ENCODE measurements at regions not wholly inside any gene's neighbourhood (a gene's known extent, or its start where the extent isn't known, plus 50 kb on each side); places are given as distances from the start of the nearest gene placed in this dataset.
A peak's percentile ranks its signal among the peaks of the same experiment; 100 is the strongest.

GRCh38 chr14:44669496-44669895 lies 162.4 kb upstream of the FSCB start:
- H3K27ac ChIP-seq (ENCODE audit: low read length), result no peak overlapping the region
- no peaks in the 10 kb centered on the region for H3K79me2 ChIP-seq (ENCODE audit: low read length)
- H4K20me1 ChIP-seq (ENCODE audit: insufficient read depth, low read length), result no peaks in the 10 kb centered on the region
- no peaks in the 10 kb centered on the region for H3K4me1 ChIP-seq (ENCODE audit: low read length)
- H3K27me3 ChIP-seq (ENCODE audit: low read depth, low read length), result no peaks in the 10 kb centered on the region
- no peaks in the 10 kb centered on the region for H3K36me3 ChIP-seq (replicated peaks; ENCODE audit: low read depth, low read length)
- TF ChIP-seq EZH2phosphoT487 (IDR thresholded peaks at IDR 0.05; ENCODE audit: low read depth), result no peak
- TF ChIP-seq CTCF (IDR thresholded peaks at IDR 0.05; ENCODE audit: low read depth, low read length), result no peak
- no peak overlapping the region for H3K4me2 ChIP-seq (ENCODE audit: low read length)
- no peaks in the 10 kb centered on the region for H3K9me3 ChIP-seq (ENCODE audit: insufficient read depth, low read length)
- no peak overlapping the region for H3K9ac ChIP-seq (ENCODE audit: low read length)
- H3K4me3 ChIP-seq (ENCODE audit: low read length), result no peak overlapping the region
- H2AFZ ChIP-seq (ENCODE audit: low read depth, low read length), result no peak overlapping the region

GRCh38 chr14:44663136-44663535 lies 156.1 kb upstream of the FSCB start:
- H3K27ac ChIP-seq (ENCODE audit: low read length), result no peak overlapping the region
- no peaks in the 10 kb centered on the region for H3K9me3 ChIP-seq (ENCODE audit: insufficient read depth, low read length)
- 0 out of 2 replicates have a peak overlapping the region, but pooled peaks have one; percentile 57 for H2AFZ ChIP-seq (ENCODE audit: low read depth, low read length)
- no peaks in the 10 kb centered on the region for H3K4me1 ChIP-seq (ENCODE audit: low read length)
- no peak overlapping the region for H3K4me2 ChIP-seq (ENCODE audit: low read length)
- TF ChIP-seq CTCF (IDR thresholded peaks at IDR 0.05; ENCODE audit: low read depth, low read length) (no peak), EZH2phosphoT487 (IDR thresholded peaks at IDR 0.05; ENCODE audit: low read depth) (no peak)
- no peak overlapping the region for H3K9ac ChIP-seq (ENCODE audit: low read length)
- no peaks in the 10 kb centered on the region for H3K36me3 ChIP-seq (replicated peaks; ENCODE audit: low read depth, low read length)
- no peaks in the 10 kb centered on the region for H3K79me2 ChIP-seq (ENCODE audit: low read length)
- no peak overlapping the region for H3K4me3 ChIP-seq (ENCODE audit: low read length)
- no peaks in the 10 kb centered on the region for H4K20me1 ChIP-seq (ENCODE audit: insufficient read depth, low read length)
- no peaks in the 10 kb centered on the region for H3K27me3 ChIP-seq (ENCODE audit: low read depth, low read length)

GRCh38 chr14:44662250-44662891 lies 155.3 kb upstream of the FSCB start:
- H3K9ac ChIP-seq (ENCODE audit: low read length), result no peak overlapping the region
- no peaks in the 10 kb centered on the region for H3K4me1 ChIP-seq (ENCODE audit: low read length)
- no peak overlapping the region for H3K27ac ChIP-seq (ENCODE audit: low read length)
- H2AFZ ChIP-seq (ENCODE audit: low read depth, low read length), result peak overlapping the region; percentile 57; the same call in 1 of the 2 replicates
- no peaks in the 10 kb centered on the region for H3K79me2 ChIP-seq (ENCODE audit: low read length)
- no peaks in the 10 kb centered on the region for H3K27me3 ChIP-seq (ENCODE audit: low read depth, low read length)
- no peaks in the 10 kb centered on the region for H3K9me3 ChIP-seq (ENCODE audit: insufficient read depth, low read length)
- H3K4me3 ChIP-seq (ENCODE audit: low read length), result no peak overlapping the region
- H3K36me3 ChIP-seq (replicated peaks; ENCODE audit: low read depth, low read length), result no peaks in the 10 kb centered on the region
- no peaks in the 10 kb centered on the region for H4K20me1 ChIP-seq (ENCODE audit: insufficient read depth, low read length)
- TF ChIP-seq EZH2phosphoT487 (IDR thresholded peaks at IDR 0.05; ENCODE audit: low read depth) (no peak), CTCF (IDR thresholded peaks at IDR 0.05; ENCODE audit: low read depth, low read length) (no peak)
- peak overlapping the region; percentile 21 for H3K4me2 ChIP-seq (ENCODE audit: low read length)

GRCh38 chr14:44658389-44658696 lies 151.3 kb upstream of the FSCB start:
- no peak for TF ChIP-seq EZH2phosphoT487 (IDR thresholded peaks at IDR 0.05; ENCODE audit: low read depth)
- TF ChIP-seq CTCF (IDR thresholded peaks at IDR 0.05; ENCODE audit: low read depth, low read length), result no peak
- H3K4me2 ChIP-seq (ENCODE audit: low read length), result no peak overlapping the region
- no peak overlapping the region for H3K27ac ChIP-seq (ENCODE audit: low read length)
- H4K20me1 ChIP-seq (ENCODE audit: insufficient read depth, low read length), result no peaks in the 10 kb centered on the region
- H3K4me1 ChIP-seq (ENCODE audit: low read length), result no peaks in the 10 kb centered on the region
- no peaks in the 10 kb centered on the region for H3K27me3 ChIP-seq (ENCODE audit: low read depth, low read length)
- no peaks in the 10 kb centered on the region for H3K79me2 ChIP-seq (ENCODE audit: low read length)
- no peak overlapping the region for H2AFZ ChIP-seq (ENCODE audit: low read depth, low read length)
- H3K9ac ChIP-seq (ENCODE audit: low read length), result no peak overlapping the region
- no peaks in the 10 kb centered on the region for H3K36me3 ChIP-seq (replicated peaks; ENCODE audit: low read depth, low read length)
- no peak overlapping the region for H3K4me3 ChIP-seq (ENCODE audit: low read length)
- no peaks in the 10 kb centered on the region for H3K9me3 ChIP-seq (ENCODE audit: insufficient read depth, low read length)
